Coronary artery (tissue), 2 donors: ENCODE measurements at regions not wholly inside any gene's neighbourhood (a gene's known extent, or its start where the extent isn't known, plus 50 kb on each side); places are given as distances from the start of the nearest gene placed in this dataset.

Experiments
- DNase-seq: peaks from one replicate; pipeline ENCODE4 v3.0.0-alpha.2; 2017; ENCODE audit warnings: low spot score
- H3K27ac ChIP-seq, 2 donors: fragments of 200-600 bp; sonication (generic); one replicate each; pipeline ENCODE4 v1.5.1; 2016 to 2019
- H3K4me3 ChIP-seq: fragments of 200-600 bp; sonication (generic); 2 replicates; pipeline ENCODE4 v1.5.1; 2016; ENCODE audit warnings: mild to moderate bottlenecking, moderate library complexity
- TF ChIP-seq, protein P1 (sequence below): fragments of 200-600 bp; sonication (generic); IDR thresholded peaks from one replicate; pipeline ENCODE4 v1.5.1; 2019; ENCODE audit warnings: antibody characterized with exemption

DNA sequence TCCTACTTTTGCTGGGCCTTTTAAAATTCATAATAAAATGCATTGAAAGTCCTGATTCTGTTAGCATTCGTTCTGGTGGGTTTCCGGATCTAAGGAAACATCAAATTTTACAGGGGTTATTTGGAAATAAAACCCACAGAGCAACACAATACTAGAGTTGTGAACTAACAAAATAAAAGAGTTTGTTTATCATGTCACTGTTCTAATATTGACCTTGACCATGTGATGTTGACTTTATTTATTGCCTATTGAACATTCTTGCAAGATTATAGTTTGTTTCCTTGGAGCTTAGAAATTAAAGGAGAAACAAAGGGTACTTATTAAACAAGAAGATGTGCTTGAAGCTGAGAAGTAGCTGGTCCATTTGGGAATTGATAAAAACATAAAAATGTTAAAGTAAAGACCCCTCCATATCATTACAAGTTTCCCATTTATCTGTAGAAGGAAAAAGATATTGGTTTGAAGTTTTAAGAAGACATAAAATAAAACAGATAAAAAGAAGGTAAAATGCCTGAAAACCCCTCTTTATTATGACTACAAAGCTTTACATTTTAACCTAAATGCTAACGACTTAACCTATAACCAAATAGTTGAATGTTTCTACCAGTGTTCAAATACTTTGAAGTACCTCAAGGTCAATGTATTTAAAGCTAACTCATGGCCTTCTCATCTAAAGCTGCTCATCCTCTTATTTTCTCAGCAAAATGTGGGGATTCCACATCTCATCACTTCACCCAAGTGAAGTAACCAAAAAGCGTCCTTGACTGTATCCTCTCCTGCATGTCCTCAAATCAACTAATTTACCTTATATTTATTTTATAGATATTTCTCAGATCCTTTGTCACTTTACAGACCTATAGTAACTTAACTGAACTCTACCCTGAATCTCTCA, 179.6 kb downstream of the GASK1B start:
- no peak for DNase-seq
- Histone ChIP-seq H3K4me3 (no peak overlapping the region), H3K27ac (peak overlapping the region in 1 of 2 donors; percentile 72)
- TF ChIP-seq, protein P1, sequence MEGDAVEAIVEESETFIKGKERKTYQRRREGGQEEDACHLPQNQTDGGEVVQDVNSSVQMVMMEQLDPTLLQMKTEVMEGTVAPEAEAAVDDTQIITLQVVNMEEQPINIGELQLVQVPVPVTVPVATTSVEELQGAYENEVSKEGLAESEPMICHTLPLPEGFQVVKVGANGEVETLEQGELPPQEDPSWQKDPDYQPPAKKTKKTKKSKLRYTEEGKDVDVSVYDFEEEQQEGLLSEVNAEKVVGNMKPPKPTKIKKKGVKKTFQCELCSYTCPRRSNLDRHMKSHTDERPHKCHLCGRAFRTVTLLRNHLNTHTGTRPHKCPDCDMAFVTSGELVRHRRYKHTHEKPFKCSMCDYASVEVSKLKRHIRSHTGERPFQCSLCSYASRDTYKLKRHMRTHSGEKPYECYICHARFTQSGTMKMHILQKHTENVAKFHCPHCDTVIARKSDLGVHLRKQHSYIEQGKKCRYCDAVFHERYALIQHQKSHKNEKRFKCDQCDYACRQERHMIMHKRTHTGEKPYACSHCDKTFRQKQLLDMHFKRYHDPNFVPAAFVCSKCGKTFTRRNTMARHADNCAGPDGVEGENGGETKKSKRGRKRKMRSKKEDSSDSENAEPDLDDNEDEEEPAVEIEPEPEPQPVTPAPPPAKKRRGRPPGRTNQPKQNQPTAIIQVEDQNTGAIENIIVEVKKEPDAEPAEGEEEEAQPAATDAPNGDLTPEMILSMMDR: no peak

- peak overlapping the region; percentile 59 for H3K4me3 ChIP-seq
- TF ChIP-seq, protein P1: peak; percentile 50
- H3K27ac ChIP-seq: peak overlapping the region; percentile 48 to 72
- no peak for DNase-seq
These were observed 180.7 kb downstream of the GASK1B start for GRCh38 chr4:157992038-157992705.

DNA sequence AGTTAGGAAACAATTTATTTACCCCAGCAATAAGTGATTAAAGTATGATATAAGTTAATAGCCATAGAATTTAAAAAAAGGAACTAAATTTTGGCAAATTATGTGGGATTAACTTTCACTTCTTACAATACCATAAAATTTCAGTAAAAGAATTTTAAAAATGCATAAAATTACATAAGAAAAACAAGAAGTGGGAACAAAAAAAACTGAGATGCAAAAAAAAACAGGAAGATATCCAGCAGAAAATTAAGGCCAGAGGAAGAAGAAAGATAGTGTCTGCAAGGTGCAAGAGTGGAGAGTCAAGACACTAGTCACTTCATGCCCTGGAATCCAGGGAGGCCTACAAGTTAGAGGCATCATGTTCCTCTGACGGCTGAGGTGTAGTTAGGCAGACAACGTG, 184.2 kb downstream of the GASK1B start:
- TF ChIP-seq, protein P1: no peak
- Histone ChIP-seq H3K4me3 (no peak overlapping the region), H3K27ac (no peak overlapping the region)
- DNase-seq: no peak

- no peak for DNase-seq
- TF ChIP-seq, protein P1: no peak
- Histone ChIP-seq H3K27ac (no peak overlapping the region), H3K4me3 (no peak overlapping the region)
These were observed 188.4 kb downstream of the GASK1B start for GRCh38 chr4:157984285-157984911.

GRCh38 chr4:157983300-157983699, 189.5 kb downstream of the GASK1B start:
- TF ChIP-seq, protein P1: no peak
- Histone ChIP-seq H3K27ac (no peak overlapping the region), H3K4me3 (no peak overlapping the region)
- no peak for DNase-seq

GRCh38 chr4:157980158-157980557, 192.7 kb downstream of the GASK1B start:
- no peak overlapping the region for H3K27ac ChIP-seq
- no peak for DNase-seq
- TF ChIP-seq, protein P1: no peak
- H3K4me3 ChIP-seq: no peak overlapping the region
